Activated naive CD4-positive, alpha-beta T cell treated with anti-CD3 and anti-CD28 coated beads, Interleukin-2, amount 50 U/mL, for 72 hours (primary cell): ENCODE measurements at regions not wholly inside any gene's neighbourhood (a gene's known extent, or its start where the extent isn't known, plus 50 kb on each side); places are given as distances from the start of the nearest gene placed in this dataset.
A peak's percentile ranks its signal among the peaks of the same experiment; 100 is the strongest.
"Not testable (repeated sequence)": the region's sequence is repeated elsewhere in the genome, so short reads cannot be mapped to it uniquely, and the experiment has no call there.

Experiments used
- ATAC-seq, 2 donors: fragments of 150-1000 bp; cut with Tn5 transposase; 2 replicates each; pipeline ENCODE4 v1.10.0; 2021; ENCODE audit warnings: mild to moderate bottlenecking in 2 of 2, moderate library complexity in 2 of 2
- DNase-seq, 2 donors: peaks; one replicate each; pipeline ENCODE4 v3.0.0; 2021 to 2022; ENCODE audit warnings: low spot score in 2 of 2
- H3K27ac Mint-ChIP-seq, 2 donors: one replicate each; pipeline ENCODE4 v1.8.0; 2022; ENCODE audit warnings: mild to moderate bottlenecking in 2 of 2, mixed read lengths in 2 of 2
- H3K36me3 Mint-ChIP-seq, 2 donors: one replicate each; pipeline ENCODE4 v1.8.0; 2022; ENCODE audit warnings: mixed read lengths in 2 of 2
- H3K9me3 Mint-ChIP-seq, 2 donors: one replicate each; pipeline ENCODE4 v1.8.0; 2022; ENCODE audit warnings: mixed read lengths in 2 of 2

DNA sequence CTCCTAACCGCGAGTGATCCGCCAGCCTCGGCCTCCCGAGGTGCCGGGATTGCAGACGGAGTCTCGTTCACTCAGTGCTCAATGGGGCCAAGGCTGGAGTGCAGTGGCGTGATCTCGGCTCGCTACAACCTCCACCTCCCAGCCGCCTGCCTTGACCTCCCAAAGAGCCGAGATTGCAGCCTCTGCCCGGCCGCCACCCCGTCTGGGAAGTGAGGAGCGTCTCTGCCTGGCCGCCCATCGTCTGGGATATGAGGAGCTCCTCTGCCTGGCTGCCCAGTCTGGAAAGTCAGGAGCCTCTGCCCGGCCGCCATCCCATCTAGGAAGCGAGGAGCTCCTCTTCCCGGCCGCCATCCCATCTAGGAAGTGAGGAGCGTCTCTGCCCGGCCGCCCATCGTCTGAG lies 58.8 kb upstream of the ANKRD30BL start:
- not testable (repeated sequence) for DNase-seq, H3K27ac Mint-ChIP-seq, H3K36me3 Mint-ChIP-seq, ATAC-seq, H3K9me3 Mint-ChIP-seq

DNA sequence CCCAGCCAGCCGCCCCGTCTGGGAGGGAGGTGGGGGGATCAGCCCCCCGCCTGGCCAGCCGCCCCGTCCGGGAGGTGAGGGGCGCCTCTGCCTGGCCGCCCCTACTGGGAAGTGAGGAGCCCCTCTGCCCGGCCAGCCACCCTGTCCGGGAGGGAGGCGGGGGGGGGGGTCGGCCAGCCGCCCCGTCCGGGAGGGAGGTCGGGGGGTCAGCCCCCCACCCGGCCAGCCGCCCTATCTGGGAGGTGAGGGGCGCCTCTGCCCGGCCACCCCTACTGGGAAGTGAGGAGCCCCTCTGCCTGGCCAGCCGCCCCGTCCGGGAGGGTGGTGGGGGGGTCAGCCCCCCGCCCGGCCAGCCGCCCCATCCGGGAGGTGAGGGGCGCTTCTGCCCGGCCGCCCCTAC lies 60.1 kb upstream of the ANKRD30BL start:
- not testable (repeated sequence) for H3K36me3 Mint-ChIP-seq, ATAC-seq, H3K27ac Mint-ChIP-seq, DNase-seq, H3K9me3 Mint-ChIP-seq

DNA sequence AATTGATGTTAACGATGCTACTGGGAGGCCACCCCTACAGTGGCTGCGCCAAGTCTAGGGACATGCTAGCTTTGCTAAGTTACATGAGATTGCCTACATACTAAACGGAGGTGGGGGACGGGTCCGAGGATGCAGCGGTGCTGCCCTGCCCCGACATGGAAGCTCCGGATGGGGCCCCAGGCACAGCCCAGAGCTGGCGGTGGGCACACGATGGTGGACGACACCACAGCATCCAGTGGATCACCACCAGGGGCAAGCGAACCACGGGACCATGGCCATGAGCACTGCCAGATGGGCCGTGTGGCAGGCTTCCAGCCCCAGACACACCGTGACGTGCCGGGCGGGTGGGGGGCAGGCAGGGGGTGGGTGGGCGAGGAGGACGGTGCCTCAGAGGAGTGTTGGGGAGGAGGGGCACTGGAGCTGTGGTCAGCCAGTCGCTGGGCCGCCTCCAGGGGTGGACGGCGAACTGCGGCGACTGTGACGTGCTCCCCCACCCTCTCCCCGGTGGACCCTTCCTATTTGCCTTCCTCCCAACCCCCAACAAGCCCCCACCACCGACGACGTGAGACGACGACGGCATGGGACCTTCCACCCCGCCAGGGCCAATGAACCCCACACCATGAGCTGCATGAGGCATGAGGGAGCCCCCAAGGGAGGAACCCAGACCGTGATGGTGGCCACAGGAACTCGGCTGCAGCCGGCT lies 90.6 kb upstream of the ANKRD30BL start:
- Mint-ChIP-seq H3K36me3 (peaks cover 25 to 50% of the 10 kb centered on the region in 2 donors), H3K27ac (no peak overlapping the region), H3K9me3 (peaks cover 4 to 23% of the 10 kb centered on the region in 2 donors)
- DNase-seq (no peak), ATAC-seq (no peak)

DNA sequence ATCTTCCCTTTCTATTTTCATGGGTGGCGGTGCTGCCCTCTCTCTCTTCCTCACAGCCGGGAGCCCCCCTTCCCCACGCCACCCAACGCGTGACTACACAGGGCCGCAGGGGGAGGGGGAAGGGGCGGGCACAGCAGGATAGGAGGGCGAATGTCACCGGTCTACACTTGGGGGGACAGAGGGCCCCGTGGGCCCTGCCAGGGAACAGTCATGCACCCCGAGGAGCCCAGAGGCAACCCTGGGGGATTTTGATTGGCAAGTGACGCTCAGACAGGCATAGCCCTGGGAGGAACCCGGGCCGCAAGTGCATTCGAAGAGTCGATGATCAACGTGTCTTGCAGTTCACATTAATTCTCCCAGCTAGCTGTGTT lies 91.1 kb upstream of the ANKRD30BL start:
- Mint-ChIP-seq H3K9me3 (peaks cover 4 to 23% of the 10 kb centered on the region in 2 donors), H3K36me3 (peaks cover 25 to 50% of the 10 kb centered on the region in 2 donors)

DNA sequence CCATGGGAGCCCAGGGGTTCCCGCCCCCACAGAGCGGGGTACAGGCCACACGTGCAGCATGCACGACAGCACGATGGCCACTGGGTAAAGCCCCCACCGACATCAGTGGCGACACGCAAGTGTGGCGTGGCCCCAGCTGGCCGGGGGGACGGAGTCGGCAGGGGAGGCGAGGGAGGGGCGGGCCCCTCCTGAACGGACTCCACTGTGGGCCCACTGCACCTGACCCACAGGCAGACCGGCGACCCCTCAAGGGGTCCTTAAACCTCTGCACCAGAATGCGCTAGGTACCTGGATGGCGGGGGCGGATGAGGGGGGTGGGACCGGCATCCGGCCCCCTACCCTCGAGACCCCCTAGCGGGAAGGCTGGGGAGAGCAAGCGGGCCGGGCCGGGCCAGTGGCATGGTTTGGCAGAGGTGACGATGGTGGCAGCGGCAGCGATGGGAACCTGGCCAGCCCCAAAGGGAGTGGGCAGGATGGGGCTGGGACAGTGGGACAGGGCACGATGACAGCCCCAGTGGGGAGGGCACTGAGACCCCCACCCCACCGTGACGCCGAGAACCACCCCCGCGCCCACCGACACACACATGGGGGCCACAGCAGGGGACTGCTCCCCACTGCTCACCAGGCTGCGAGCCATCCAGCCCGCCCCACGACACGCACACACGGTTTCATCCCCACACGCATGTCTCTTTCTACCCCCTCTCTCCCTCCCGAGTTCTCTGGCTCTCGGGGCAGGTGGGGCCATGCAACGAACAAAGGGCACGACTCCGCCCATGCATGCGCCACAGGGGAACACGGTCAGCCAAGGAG lies 91.9 kb upstream of the ANKRD30BL start:
- H3K36me3 Mint-ChIP-seq = peaks cover 25 to 47% of the 10 kb centered on the region in 2 donors
- DNase-seq = no peak
- H3K9me3 Mint-ChIP-seq = peaks cover 4 to 23% of the 10 kb centered on the region in 2 donors
- no peak overlapping the region for H3K27ac Mint-ChIP-seq
- no peak for ATAC-seq

More for the DNA sequence above, 91.1 kb upstream of the ANKRD30BL start:
- no peak overlapping the region for H3K27ac Mint-ChIP-seq
- ATAC-seq (no peak), DNase-seq (no peak)

DNA sequence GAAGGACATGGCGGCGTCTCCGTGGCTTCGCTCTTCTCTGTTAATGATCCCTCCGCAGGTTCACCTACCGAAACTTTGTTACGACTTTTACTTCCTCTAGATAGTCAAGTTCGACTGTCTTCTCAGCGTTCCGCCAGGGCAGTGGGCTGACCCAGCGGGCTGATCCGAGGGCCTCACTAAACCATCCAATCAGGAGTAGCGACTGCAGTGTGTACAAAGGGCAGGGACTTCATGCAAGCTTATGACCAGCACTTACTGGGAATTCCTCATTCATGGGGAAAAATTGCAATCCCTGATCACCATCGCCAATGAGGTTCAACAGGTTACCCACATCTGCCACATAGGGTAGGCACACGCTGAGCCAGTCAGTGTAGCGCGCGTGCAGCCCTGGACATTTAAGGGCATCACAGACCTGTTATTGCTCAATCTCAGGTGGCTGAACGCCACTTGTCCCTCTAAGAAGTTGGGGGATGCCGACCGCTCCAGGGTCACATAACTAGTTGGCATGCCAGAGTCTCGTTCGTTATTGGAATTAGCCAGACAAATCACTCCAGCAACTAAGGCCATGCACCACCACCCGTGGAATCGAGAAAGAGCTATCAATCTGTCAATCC lies 92.7 kb upstream of the ANKRD30BL start:
- not testable (repeated sequence) for ATAC-seq, DNase-seq, H3K27ac Mint-ChIP-seq
- H3K9me3 Mint-ChIP-seq = peaks cover 4 to 28% of the 10 kb centered on the region in 2 donors
- H3K36me3 Mint-ChIP-seq = peaks cover 25 to 40% of the 10 kb centered on the region in 2 donors

DNA sequence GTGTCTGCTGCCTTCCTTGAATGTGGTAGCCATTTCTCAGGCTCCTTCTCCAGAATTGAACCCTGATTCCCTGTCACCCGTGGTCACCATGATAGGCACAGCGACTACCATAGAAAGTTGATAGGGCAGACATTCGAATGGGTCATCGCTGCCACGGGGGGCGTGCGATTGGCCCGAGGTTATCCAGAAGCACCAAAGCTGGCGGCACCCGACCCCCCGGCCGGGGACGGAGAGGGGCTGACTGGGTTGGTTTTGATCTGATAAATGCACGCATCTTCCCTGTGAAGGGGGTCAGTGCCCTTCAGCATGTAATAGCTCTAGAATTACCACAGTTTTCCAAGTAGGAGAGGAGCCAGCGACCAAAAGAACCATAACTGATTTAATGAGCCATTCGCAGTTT lies 94.0 kb upstream of the ANKRD30BL start:
- peaks cover 15 to 30% of the 10 kb centered on the region in 2 donors for H3K36me3 Mint-ChIP-seq
- ATAC-seq = no peak
- peaks cover 4 to 18% of the 10 kb centered on the region in 2 donors for H3K9me3 Mint-ChIP-seq
- no peak for DNase-seq
- H3K27ac Mint-ChIP-seq = peak overlapping the region in 1 of 2 donors; percentile 74

DNA sequence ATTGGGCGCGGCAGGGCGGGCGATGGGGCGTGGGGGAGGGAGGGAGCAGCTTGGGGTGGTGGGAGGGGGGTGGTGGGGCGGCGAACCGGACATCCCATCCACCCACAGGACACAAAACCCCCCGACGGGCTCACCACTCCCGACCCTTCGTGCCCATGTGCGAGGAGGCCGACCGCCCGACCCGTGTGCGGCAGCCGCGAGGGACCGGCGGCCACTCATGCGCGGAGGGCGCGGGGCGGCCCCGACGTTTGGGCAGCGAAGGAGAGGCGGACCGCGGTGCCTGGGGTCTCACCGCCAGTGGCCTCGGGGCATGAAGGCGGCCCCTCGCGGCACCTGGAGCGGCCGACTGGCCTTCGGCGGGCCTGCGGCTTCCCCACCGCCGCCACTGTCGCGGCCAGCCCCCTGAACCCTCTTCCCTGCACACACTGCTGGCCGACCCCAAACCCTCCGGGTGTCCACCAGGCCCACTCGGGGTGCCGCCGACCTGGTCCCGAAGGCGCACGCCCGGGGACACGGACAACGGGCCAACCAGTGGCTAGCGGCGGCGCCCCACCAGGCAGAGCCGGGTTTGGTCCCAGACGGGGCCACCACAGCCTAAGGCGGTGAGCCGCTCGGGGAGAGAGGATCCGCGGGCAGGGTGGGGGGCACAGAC lies 94.6 kb upstream of the ANKRD30BL start:
- no peak overlapping the region for H3K27ac Mint-ChIP-seq
- H3K9me3 Mint-ChIP-seq = peaks cover 4 to 18% of the 10 kb centered on the region in 2 donors
- ATAC-seq (no peak), DNase-seq (no peak)
- H3K36me3 Mint-ChIP-seq = peaks cover 15 to 30% of the 10 kb centered on the region in 2 donors

DNA sequence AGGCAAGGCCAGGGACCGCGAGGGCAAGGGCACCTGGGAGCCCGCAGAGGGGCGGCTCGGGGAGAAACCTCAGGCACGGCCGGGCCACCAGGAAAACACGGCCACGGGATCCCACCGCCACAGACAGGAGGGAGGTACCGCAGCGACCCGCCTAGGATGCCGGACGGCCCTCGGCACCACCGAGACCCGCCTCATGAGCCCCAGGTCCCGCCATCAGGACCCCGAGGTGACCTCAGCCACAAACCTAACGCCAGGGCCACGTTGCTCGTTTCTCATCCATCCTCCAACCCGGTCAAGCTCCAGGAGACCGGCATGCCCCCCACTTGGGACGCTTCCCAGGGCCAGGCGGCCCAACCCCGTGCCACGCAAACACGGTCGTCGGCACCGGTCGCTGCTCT lies 95.2 kb upstream of the ANKRD30BL start:
- not testable (repeated sequence) for ATAC-seq
- peaks cover under 1 to 18% of the 10 kb centered on the region in 2 donors for H3K9me3 Mint-ChIP-seq

DNA sequence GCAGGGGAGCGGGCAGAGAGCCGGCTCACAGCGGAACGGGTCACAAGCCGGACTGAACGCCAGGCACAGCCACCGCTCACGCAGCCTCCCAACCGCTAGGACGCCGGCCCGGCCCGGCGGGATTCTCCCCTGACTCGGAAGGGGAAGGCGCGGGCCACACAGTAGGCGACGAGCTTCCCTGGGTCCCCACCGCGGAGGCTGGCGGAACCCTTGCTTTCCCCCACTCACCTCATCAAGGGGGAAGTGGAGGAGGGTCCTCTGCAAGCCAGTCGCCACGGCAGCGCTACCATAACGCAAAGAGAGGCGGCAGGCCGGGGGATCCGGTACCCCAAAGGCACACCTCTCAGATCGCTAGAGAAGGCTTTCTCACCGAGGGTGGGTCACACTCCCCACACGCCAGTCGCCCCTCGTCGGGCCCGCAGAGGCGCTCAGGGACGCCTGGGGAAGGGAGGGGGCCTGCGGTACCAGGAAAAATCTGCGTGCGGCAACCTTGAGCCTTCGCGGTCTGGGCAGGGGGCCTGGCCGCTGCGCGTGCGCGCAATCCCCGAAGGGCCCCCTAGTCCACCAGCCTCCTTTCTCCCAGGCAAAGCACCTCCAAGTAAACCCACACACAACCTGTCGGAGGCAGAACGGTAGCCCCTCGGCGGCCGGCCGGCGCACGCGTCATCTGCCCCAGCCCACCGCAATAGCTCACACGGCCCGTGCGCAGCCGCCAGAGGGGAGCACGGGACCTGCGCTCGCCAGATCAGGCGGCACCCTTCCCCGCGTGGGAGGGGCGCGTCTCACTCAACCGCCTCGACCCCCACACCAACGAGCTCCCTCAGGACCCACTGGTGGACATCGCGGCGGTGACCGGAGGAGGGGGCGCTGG lies 95.8 kb upstream of the ANKRD30BL start:
- Mint-ChIP-seq H3K9me3 (peaks cover 0 to 18% of the 10 kb centered on the region in 2 donors), H3K36me3 (peaks cover 15 to 25% of the 10 kb centered on the region in 2 donors)
- not testable (repeated sequence) for ATAC-seq, H3K27ac Mint-ChIP-seq, DNase-seq

More for the DNA sequence above, 95.2 kb upstream of the ANKRD30BL start:
- not testable (repeated sequence) for H3K27ac Mint-ChIP-seq, DNase-seq
- H3K36me3 Mint-ChIP-seq = peaks cover 15 to 27% of the 10 kb centered on the region in 2 donors

DNA sequence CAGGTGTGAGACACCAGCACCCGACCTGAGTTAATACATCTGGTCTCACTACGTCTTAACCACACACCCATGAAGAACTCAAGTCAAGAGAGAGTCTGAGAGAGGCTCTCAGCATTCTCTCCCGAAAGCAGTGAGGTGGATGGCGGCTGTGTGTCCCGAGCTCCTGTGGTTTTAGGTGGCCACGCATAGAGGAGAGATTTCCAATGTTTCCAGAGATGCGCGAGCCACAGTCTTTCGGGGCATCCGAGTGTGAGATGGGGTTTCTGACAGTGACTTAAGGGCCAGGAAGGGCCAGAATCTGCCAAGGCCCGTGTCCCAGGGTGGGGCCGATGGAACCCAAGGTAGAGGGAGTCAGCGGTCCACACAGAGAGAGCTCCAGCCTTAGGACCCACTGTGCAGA lies 97.5 kb upstream of the ANKRD30BL start:
- not testable (repeated sequence) for H3K27ac Mint-ChIP-seq, DNase-seq, ATAC-seq
- peaks cover 0 to 13% of the 10 kb centered on the region in 2 donors for H3K9me3 Mint-ChIP-seq
- H3K36me3 Mint-ChIP-seq = peaks cover 14 to 18% of the 10 kb centered on the region in 2 donors

DNA sequence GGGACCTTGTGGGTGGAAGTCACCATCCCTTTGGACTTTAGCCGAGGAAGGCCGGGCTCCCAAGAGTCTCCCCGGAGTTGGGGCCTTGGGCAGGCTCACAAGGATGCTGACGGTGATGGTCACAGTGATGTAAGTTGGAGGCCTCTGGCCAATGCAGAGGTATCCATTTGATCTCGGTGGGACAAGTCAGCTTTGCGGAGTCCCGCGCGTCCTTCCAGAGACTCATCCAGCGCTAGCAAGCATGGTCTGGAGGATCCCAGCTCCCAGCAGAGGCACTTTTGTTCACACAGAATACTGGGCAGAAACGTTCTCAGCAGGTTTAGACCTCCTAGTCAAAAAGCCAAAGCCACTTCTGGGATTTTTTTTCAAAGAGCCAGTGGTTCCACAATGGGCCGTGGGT lies 103.8 kb upstream of the ANKRD30BL start:
- ATAC-seq, H3K9me3 Mint-ChIP-seq, DNase-seq, H3K36me3 Mint-ChIP-seq, H3K27ac Mint-ChIP-seq: not testable (repeated sequence)

DNA sequence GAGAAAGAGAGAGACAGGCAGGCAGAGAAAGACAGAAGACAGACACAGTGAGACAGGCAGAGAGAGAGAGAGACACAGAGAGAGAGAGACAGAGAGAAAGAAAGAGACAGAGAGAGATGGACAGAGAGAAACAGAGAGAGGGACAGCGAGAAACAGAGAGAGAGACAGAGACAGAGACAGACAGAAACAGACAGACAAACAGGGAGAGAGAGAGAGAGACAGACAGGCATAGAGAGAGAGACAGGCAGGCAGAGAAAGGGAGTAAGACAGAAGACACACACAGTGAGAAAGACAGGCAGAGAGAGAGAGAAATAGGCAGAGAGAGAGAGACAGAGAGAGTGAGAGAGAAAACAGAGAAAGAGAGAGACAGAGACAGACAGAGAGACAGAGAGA lies 105.3 kb upstream of the ANKRD30BL start:
- ATAC-seq (no peak), DNase-seq (no peak)
- Mint-ChIP-seq H3K27ac (no peak overlapping the region), H3K9me3 (no peaks in the 10 kb centered on the region), H3K36me3 (no peaks in the 10 kb centered on the region)

DNA sequence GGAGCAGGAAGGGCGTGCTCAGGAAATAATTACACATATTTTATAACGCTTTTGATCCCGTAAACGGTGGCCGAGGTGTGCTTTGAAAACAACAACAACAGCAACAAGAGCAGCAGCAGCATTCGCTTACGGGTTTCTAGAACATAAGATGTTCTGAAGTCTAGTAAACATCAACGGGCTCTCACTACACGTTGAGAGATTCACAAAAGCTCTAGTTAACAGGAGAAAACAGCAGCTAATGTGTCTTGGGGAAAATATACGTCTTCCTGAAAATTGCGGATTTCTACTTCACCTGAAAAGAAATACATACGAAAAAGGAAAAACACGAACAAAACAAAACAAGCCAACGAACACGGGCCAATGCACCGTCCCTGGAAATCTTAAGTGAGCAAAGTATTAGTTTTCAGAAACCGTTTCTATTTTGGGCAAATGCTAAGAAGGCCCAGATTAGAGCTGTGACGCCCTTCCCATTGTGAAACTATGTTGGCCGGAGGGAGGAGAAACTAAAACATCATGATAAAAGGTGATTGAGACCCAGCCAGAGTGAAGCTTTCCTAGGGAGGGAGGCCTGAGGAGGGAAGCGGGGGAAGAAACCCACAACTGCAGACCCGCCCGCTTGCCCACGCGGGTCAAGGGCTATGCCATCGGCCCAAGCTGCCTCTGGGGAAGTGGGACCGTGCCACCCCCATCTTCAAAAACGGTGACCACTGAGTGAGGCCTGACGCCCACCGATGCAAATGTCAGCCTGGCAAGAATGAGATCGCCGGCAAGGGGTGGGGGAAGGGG lies 105.9 kb upstream of the ANKRD30BL start:
- DNase-seq, H3K9me3 Mint-ChIP-seq, H3K27ac Mint-ChIP-seq, H3K36me3 Mint-ChIP-seq, ATAC-seq: not testable (repeated sequence)

DNA sequence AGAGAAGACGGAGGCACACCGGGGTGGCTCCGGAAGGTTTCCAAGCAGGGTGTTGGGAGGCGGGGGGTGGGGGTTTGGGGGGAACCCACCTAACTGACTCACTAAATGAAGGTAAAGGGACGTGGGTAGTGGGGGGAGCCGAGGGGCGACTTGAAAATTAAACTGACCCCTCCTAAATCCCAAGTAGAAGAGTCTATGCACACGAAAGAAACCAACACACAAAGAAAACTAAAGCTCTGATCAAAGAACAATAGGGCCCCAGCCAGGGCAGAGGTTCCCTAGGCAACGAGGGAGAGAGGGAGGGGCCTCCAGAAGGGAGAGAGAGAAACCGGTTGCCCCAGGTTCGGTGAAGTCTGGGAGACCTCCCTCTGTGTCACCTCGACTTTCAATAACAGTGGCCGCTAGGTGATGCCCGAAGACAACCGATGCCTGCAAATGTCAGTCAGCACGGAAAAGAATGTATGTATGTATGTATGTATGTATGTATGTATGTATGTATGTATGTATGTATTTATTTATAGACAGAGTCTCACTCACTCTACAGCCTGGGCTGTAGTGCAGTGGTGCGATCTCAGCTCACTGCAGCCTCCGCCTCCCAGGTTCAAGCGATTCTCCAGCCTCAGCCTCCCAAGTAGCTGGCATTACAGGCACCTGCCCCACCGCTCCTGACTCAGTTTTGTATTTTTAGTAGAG lies 106.7 kb upstream of the ANKRD30BL start:
- not testable (repeated sequence) for H3K27ac Mint-ChIP-seq, H3K9me3 Mint-ChIP-seq, H3K36me3 Mint-ChIP-seq
- ATAC-seq = peak in 1 of 2 donors; percentile 40
- DNase-seq = peak in 1 of 2 donors; percentile 38
